NB4 (cell line): ENCODE measurements at regions not wholly inside any gene's neighbourhood (a gene's known extent, or its start where the extent isn't known, plus 50 kb on each side); places are given as distances from the start of the nearest gene placed in this dataset.
"Not testable (repeated sequence)": the region's sequence is repeated elsewhere in the genome, so short reads cannot be mapped to it uniquely, and the experiment has no call there.

ENCODE experiments used
- DNase-seq: peaks from one replicate; pipeline ENCODE4 v3.0.0; 2010; ENCODE audit warnings: low read depth
- H3K4me3 ChIP-seq: one replicate; pipeline ENCODE4 v1.5.1; 2011; ENCODE audit warnings: mild to moderate bottlenecking, low read depth, low read length, moderate library complexity
- MYC ChIP-seq: IDR thresholded peaks from 2 replicates; pipeline ENCODE4 v1.6.1; 2011; ENCODE audit warnings: low read depth, low read length
- POLR2A ChIP-seq: IDR thresholded peaks from 2 replicates; pipeline ENCODE4 v1.6.1; 2011; ENCODE audit warnings: mild to moderate bottlenecking; ENCODE audit not compliant: insufficient read length; ENCODE audit errors: extremely low read depth
- TF ChIP-seq, protein P1 (sequence below): IDR thresholded peaks from 2 replicates; pipeline ENCODE4 v1.6.1; 2011; ENCODE audit warnings: low read depth, low read length
- TF ChIP-seq, protein P2 (sequence below): IDR thresholded peaks from one replicate; pipeline ENCODE4 v1.5.1; 2012; ENCODE audit warnings: low read depth, low read length

DNA sequence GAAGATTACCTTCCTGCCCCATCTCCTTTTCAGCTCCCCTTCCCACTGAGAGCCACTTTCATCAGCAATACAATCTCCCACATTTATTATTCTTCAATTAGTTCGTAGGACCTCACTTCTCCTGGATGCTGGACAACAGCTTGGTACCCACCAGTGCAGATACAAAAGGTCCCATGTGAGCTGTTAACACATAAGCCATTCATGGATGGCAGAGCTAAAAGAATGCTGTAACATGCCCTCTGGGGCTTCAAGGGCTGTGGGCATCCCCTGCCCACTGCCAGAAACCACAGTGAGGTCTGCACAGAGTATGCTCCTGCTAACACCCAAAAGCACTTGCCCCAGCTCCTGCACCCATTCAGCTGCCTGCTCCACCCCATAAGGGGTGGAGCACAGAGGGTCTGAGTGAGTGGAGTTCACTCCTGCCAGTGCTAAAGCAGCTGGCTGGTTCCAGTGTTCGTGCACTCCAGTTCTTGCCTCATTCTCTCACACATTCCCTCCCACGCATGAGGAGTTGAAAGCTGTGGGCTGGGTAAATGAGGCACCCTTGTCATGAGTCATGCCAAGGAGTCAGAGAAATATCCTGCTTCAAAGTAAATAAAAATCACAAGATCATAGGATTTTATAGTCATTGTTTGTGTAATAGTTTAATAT, 305.9 kb upstream of the TMEFF2 start:
- TF ChIP-seq MYC, result 0 out of 2 replicates have a peak, but pooled peaks have one; percentile 58
- TF ChIP-seq POLR2A, result no peak
- TF ChIP-seq, protein P1, sequence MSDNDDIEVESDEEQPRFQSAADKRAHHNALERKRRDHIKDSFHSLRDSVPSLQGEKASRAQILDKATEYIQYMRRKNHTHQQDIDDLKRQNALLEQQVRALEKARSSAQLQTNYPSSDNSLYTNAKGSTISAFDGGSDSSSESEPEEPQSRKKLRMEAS, result peak; percentile 56
- H3K4me3 ChIP-seq, result no peak overlapping the region
- peak; percentile 93 for DNase-seq

- peak; percentile 20 for DNase-seq
- TF ChIP-seq MYC, result no peak
Measured at GRCh38 chr2:192499476-192499875, 304.7 kb upstream of the TMEFF2 start.

GRCh38 chr2:192498747-192499146, 304.0 kb upstream of the TMEFF2 start:
- TF ChIP-seq, protein P1, result no peak
- no peak for TF ChIP-seq MYC
- DNase-seq, result no peak
- no peak overlapping the region for H3K4me3 ChIP-seq

More at GRCh38 chr2:192499476-192499875, 304.7 kb upstream of the TMEFF2 start:
- no peak overlapping the region for H3K4me3 ChIP-seq

GRCh38 chr2:192488158-192488557, 293.4 kb upstream of the TMEFF2 start:
- DNase-seq, H3K4me3 ChIP-seq: not testable (repeated sequence)

DNA sequence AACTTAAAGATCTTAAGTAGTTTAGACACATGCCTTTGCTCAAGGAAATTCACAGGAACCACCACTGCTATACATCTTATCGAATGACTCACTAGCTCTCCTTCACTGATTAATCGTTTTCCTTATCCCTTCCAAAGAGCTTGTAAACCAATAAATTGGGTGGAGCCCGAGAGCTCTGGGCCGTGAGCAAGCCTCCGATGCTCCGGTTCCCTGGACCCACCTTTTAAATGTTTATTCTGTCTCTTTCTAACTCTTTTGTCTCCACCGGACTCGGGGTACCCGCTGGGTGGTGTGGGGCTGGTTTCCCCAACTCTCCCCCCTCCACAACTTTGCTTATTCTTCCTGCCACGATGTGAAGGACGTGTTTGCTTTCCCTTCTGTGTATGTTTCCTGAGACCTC, 292.9 kb upstream of the TMEFF2 start:
- DNase-seq, result no peak
- H3K4me3 ChIP-seq, result no peak overlapping the region
- TF ChIP-seq, protein P1, result no peak
- TF ChIP-seq MYC, result no peak
- TF ChIP-seq, protein P2, sequence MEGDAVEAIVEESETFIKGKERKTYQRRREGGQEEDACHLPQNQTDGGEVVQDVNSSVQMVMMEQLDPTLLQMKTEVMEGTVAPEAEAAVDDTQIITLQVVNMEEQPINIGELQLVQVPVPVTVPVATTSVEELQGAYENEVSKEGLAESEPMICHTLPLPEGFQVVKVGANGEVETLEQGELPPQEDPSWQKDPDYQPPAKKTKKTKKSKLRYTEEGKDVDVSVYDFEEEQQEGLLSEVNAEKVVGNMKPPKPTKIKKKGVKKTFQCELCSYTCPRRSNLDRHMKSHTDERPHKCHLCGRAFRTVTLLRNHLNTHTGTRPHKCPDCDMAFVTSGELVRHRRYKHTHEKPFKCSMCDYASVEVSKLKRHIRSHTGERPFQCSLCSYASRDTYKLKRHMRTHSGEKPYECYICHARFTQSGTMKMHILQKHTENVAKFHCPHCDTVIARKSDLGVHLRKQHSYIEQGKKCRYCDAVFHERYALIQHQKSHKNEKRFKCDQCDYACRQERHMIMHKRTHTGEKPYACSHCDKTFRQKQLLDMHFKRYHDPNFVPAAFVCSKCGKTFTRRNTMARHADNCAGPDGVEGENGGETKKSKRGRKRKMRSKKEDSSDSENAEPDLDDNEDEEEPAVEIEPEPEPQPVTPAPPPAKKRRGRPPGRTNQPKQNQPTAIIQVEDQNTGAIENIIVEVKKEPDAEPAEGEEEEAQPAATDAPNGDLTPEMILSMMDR, result no peak
- TF ChIP-seq POLR2A, result no peak

DNA sequence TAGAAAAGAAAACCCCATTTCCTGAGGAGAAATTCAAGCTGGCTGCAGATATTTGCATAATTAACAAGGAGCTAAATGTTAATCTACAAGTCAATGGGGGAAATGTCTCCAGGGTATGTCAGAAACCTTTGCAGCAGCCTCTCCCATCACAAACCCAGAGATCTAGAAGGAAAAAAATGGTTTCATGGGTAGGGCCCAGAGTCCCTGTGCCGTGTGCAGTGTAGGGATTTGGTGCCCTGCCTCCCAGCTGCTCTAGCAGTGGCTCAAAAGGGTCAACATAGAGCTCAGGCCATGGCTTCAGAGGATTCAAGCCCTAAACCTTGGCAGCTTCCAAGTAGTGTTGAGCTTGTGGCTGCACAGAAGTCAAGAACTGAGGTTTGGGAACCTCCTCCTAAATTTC, 290.2 kb upstream of the TMEFF2 start:
- TF ChIP-seq MYC (no peak), POLR2A (no peak)
- TF ChIP-seq, protein P1, result no peak
- TF ChIP-seq, protein P2, result no peak
- H3K4me3 ChIP-seq, result no peak overlapping the region
- no peak for DNase-seq

DNA sequence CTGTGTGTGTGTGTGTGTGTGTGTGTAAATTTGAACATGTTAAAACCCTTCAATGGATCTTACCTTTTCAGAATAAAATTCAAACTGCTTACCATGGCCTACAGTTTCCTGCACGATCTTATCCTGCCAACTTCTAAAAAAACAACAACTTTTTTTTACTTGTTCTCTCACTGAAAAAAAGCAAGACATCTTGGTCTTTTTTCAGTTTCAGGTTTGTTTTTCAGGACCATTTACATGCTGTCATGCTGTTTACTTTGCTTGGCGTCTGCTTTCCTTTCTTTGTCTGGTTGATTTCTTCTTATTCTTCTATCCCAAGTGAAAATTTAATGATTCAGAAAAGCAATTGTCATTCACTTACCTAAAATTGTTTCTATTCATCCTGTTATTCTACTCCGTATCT, 286.3 kb upstream of the TMEFF2 start:
- DNase-seq, result no peak
- TF ChIP-seq POLR2A, result no peak
- TF ChIP-seq, protein P2, result no peak
- TF ChIP-seq MYC, result no peak
- TF ChIP-seq, protein P1, result no peak

GRCh38 chr2:192473331-192473730, 278.6 kb upstream of the TMEFF2 start:
- no peak for DNase-seq
- TF ChIP-seq, protein P1, result no peak
- TF ChIP-seq MYC (no peak), POLR2A (no peak)
- TF ChIP-seq, protein P2, result no peak
- H3K4me3 ChIP-seq, result no peak overlapping the region

More for the DNA sequence above, 286.3 kb upstream of the TMEFF2 start:
- H3K4me3 ChIP-seq, result no peak overlapping the region
